GM21360 (cell line): ENCODE measurements at regions not wholly inside any gene's neighbourhood (a gene's known extent, or its start where the extent isn't known, plus 50 kb on each side); places are given as distances from the start of the nearest gene placed in this dataset.
"Not testable (repeated sequence)": the region's sequence is repeated elsewhere in the genome, so short reads cannot be mapped to it uniquely, and the experiment has no call there.

ENCODE experiments used
- ATAC-seq: cut with Tn5 transposase; IDR thresholded peaks from one replicate; pipeline ENCODE4 v1.9.1; 2021; ENCODE audit warnings: mild to moderate bottlenecking, moderate library complexity; ENCODE audit not compliant: unreplicated experiment

- ATAC-seq = no peak
Observed at GRCh38 chr4:66225539-66225938, 555.2 kb upstream of the EPHA5 start.

- ATAC-seq = no peak
Observed at GRCh38 chr4:66223068-66223703, 552.9 kb upstream of the EPHA5 start.

- no peak for ATAC-seq
Observed at GRCh38 chr4:66219401-66219800, 549.1 kb upstream of the EPHA5 start.

GRCh38 chr4:66216252-66216651, 546.0 kb upstream of the EPHA5 start:
- ATAC-seq = no peak

- no peak for ATAC-seq
Observed at GRCh38 chr4:66212489-66212888, 542.2 kb upstream of the EPHA5 start.

- no peak for ATAC-seq
Observed at GRCh38 chr4:66204534-66205247, 534.4 kb upstream of the EPHA5 start.

- ATAC-seq = no peak
Observed at GRCh38 chr4:66202870-66203269, 532.6 kb upstream of the EPHA5 start.

- no peak for ATAC-seq
Observed at GRCh38 chr4:66197451-66197850, 527.2 kb upstream of the EPHA5 start.

- no peak for ATAC-seq
Observed at GRCh38 chr4:66193487-66193886, 523.2 kb upstream of the EPHA5 start.

GRCh38 chr4:66187175-66187720, 517.0 kb upstream of the EPHA5 start:
- ATAC-seq = no peak

- ATAC-seq = no peak
Observed at GRCh38 chr4:66186095-66186494, 515.8 kb upstream of the EPHA5 start.

- no peak for ATAC-seq
Observed at GRCh38 chr4:66182636-66183035, 512.3 kb upstream of the EPHA5 start.

GRCh38 chr4:66178906-66179305, 508.6 kb upstream of the EPHA5 start:
- ATAC-seq = no peak

GRCh38 chr4:66169341-66169740, 499.1 kb upstream of the EPHA5 start:
- ATAC-seq = no peak

- ATAC-seq = no peak
Observed at GRCh38 chr4:66164869-66165268, 494.6 kb upstream of the EPHA5 start.

GRCh38 chr4:66160606-66161005, 490.3 kb upstream of the EPHA5 start:
- ATAC-seq = no peak

GRCh38 chr4:66157594-66157993, 487.3 kb upstream of the EPHA5 start:
- ATAC-seq = no peak

GRCh38 chr4:66130042-66130441, 459.8 kb upstream of the EPHA5 start:
- ATAC-seq = no peak

GRCh38 chr4:66123831-66124413, 453.6 kb upstream of the EPHA5 start:
- no peak for ATAC-seq

GRCh38 chr4:66123190-66123589, 452.9 kb upstream of the EPHA5 start:
- ATAC-seq = no peak

GRCh38 chr4:66115231-66115630, 444.9 kb upstream of the EPHA5 start:
- ATAC-seq = not testable (repeated sequence)

- ATAC-seq = no peak
Observed at GRCh38 chr4:66108898-66109297, 438.6 kb upstream of the EPHA5 start.
